Nephron (organoid): ENCODE measurements at regions not wholly inside any gene's neighbourhood (a gene's known extent, or its start where the extent isn't known, plus 50 kb on each side); places are given as distances from the start of the nearest gene placed in this dataset.

Source experiments
- H3K27ac Mint-ChIP-seq, 3 experiments: 2 replicates each; pipeline ENCODE4 v1.8.0; 2020; ENCODE audit warnings: mixed read lengths in 3 of 3, mild to moderate bottlenecking in 2 of 3, moderate library complexity in 1 of 3
- H3K27me3 Mint-ChIP-seq: 2 replicates; pipeline ENCODE4 v1.8.0; 2021; ENCODE audit warnings: low read depth, mild to moderate bottlenecking, moderate library complexity, mixed read lengths
- H3K36me3 Mint-ChIP-seq: 2 replicates; pipeline ENCODE4 v1.8.0; 2020; ENCODE audit warnings: low read depth, mixed read lengths
- H3K4me1 Mint-ChIP-seq: 2 replicates; pipeline ENCODE4 v1.8.0; 2020; ENCODE audit warnings: mixed read lengths
- H3K4me3 Mint-ChIP-seq, 3 experiments: 2 replicates each; pipeline ENCODE4 v1.8.0; 2020; ENCODE audit warnings: mild to moderate bottlenecking in 3 of 3, mixed read lengths in 3 of 3, moderate library complexity in 2 of 3
- H3K9me3 Mint-ChIP-seq: 2 replicates; pipeline ENCODE4 v1.8.0; 2020; ENCODE audit warnings: mixed read lengths
- TF ChIP-seq, protein P1 (sequence below), 3 experiments: fragments of 200-600 bp; sonication (generic); IDR thresholded peaks; one replicate each; pipeline ENCODE4 v1.5.0; 2021; ENCODE audit warnings: antibody characterized with exemption in 3 of 3; ENCODE audit not compliant: unreplicated experiment in 3 of 3

DNA sequence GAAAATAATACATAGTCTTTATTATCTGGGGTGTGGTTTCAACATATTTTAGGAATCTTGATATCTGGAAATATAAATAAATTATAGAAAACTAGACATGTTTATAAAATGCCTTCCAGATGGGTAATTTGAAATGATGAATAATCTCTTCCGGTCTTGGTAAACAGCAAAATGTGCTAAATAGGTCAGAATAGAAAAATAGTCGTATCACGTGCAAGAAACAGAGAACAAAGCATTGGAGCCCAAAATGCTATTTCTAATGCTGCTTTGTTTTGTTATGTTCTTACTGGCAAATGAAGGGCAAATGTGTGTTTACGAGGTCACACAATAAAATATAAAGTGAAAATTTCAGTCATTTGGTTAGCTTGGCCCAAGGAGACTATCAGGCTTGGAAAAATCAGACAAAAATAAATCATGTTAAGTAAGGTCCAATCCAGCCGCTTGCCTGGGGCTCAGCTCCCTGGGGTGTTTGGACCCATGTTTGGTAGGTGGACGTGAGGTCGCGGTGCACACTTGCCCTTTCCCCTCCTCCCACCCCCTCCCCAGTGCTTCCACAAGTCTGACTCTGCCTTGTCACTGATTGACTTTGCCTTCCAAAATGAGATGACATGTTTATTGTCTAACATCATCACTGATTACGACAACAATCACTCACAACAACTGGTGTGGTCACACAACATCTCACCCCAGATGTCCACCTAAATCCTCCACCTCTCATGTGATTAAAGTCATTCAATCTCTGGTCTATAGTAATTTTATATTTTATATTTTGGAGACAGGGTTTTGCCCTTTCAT is 56.0 kb downstream of the RIN2 start:
- Mint-ChIP-seq H3K27ac (no peak overlapping the region), H3K36me3 (peaks cover 51% of the 10 kb centered on the region), H3K4me3 (no peak overlapping the region), H3K9me3 (peaks cover 3% of the 10 kb centered on the region), H3K27me3 (no peaks in the 10 kb centered on the region), H3K4me1 (peaks cover 19% of the 10 kb centered on the region)
- TF ChIP-seq, protein P1, sequence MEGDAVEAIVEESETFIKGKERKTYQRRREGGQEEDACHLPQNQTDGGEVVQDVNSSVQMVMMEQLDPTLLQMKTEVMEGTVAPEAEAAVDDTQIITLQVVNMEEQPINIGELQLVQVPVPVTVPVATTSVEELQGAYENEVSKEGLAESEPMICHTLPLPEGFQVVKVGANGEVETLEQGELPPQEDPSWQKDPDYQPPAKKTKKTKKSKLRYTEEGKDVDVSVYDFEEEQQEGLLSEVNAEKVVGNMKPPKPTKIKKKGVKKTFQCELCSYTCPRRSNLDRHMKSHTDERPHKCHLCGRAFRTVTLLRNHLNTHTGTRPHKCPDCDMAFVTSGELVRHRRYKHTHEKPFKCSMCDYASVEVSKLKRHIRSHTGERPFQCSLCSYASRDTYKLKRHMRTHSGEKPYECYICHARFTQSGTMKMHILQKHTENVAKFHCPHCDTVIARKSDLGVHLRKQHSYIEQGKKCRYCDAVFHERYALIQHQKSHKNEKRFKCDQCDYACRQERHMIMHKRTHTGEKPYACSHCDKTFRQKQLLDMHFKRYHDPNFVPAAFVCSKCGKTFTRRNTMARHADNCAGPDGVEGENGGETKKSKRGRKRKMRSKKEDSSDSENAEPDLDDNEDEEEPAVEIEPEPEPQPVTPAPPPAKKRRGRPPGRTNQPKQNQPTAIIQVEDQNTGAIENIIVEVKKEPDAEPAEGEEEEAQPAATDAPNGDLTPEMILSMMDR (IDR thresholded peaks at IDR 0.05; ENCODE audit: unreplicated experiment in 3 of 3), result no peak

DNA sequence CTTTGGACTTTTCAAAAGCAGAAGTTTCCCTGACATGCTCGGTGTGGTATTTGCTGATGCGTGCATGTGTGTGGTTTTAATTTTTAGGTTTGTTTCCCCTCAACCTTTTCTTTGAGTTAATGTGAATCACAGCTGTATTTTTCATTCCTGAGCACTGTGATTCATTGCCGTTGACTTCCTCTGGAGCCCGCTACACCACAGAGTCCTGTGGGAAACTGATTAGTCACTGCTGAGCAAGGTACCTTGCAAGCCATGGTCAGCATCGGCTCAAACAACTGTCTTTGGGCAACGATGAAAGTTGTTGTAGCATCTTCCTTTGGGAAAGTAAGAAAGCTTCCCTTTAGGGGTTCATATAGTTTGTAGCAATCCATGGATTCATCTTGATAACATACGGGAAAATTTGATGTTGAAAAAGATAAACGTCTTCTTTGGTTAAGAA is 57.5 kb downstream of the RIN2 start:
- TF ChIP-seq, protein P1 (IDR thresholded peaks at IDR 0.05; ENCODE audit: unreplicated experiment in 3 of 3), result peak in 2 of 3 experiments; percentile 10 to 13
- H3K27ac Mint-ChIP-seq, result peak overlapping the region; percentile 75 to 88 (median 87)
- H3K27me3 Mint-ChIP-seq, result no peaks in the 10 kb centered on the region
- H3K4me1 Mint-ChIP-seq, result peaks cover 19% of the 10 kb centered on the region
- H3K36me3 Mint-ChIP-seq, result peaks cover 47% of the 10 kb centered on the region
- peak overlapping the region in 2 of 3 experiments; percentile 5 to 15 for H3K4me3 Mint-ChIP-seq
- peaks cover 3% of the 10 kb centered on the region for H3K9me3 Mint-ChIP-seq

DNA sequence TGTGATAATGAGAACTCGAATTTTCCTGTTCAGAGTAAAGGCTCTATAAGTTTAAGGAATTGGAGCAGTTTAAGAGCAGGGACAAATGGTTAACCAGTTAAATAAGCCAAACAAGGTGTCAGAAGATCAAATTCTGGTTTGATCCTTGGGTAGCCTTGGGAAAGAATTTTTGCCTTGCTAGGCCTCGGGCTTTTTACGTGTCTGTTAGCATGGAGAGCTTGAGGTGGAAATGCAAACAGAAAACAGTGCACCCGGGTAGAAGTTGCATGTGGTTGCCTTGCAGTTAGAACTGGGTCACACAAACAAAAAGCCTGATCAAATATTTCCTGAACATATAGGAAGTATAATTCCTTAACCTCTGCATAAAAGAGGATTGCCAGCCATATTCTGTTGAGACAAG is 58.3 kb downstream of the RIN2 start:
- peaks cover 46% of the 10 kb centered on the region for H3K36me3 Mint-ChIP-seq
- peaks cover 19% of the 10 kb centered on the region for H3K4me1 Mint-ChIP-seq
- H3K27me3 Mint-ChIP-seq, result no peaks in the 10 kb centered on the region
- H3K4me3 Mint-ChIP-seq, result no peak overlapping the region
- peaks cover 3% of the 10 kb centered on the region for H3K9me3 Mint-ChIP-seq
- H3K27ac Mint-ChIP-seq, result peak overlapping the region in 2 of 3 experiments; percentile 87 to 88
- TF ChIP-seq, protein P1 (IDR thresholded peaks at IDR 0.05; ENCODE audit: unreplicated experiment in 3 of 3), result no peak

DNA sequence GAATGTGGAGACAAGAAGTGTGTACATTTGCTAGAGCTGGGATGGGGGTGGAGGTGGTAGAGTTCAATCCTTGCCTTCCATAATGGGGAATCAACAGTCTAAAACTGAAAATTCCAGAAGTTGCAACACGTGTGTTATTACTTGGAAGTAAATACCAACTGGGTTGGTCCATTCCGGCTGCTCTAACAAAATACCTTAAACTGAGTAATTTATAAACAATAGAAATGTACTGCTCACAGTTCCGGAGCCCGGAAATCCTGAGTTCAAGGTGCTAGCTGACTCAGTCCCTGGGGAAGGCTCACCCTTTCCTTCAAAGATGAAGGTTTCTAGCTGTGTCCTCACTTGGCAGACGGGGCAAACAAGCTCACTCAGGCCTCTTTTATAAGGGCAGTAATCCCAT is 59.0 kb downstream of the RIN2 start:
- Mint-ChIP-seq H3K27ac (no peak overlapping the region), H3K4me3 (no peak overlapping the region), H3K4me1 (peaks cover 20% of the 10 kb centered on the region), H3K36me3 (peaks cover 47% of the 10 kb centered on the region), H3K27me3 (no peaks in the 10 kb centered on the region), H3K9me3 (peaks cover 3% of the 10 kb centered on the region)
- TF ChIP-seq, protein P1 (IDR thresholded peaks at IDR 0.05; ENCODE audit: unreplicated experiment in 3 of 3), result no peak

DNA sequence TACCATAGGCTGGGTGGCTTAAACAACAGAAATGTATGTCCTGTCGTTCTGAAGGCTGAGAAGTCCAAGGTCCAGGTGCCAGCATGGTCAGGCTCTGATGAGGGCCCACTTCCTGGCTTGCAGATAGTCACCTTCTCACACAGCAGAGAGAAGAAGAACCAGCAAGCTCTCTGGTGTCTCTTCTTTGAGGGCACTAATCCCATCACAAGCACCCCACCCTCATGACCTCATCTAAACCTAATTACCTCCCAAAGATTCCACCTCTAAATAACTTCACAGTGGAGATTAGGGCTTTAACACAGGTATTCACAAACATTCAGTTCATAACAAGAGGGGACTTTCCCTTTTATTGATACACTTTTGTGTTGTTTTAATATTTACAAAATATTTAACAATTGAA is 61.1 kb downstream of the RIN2 start:
- no peaks in the 10 kb centered on the region for H3K27me3 Mint-ChIP-seq
- peaks cover 3% of the 10 kb centered on the region for H3K9me3 Mint-ChIP-seq
- peaks cover 47% of the 10 kb centered on the region for H3K36me3 Mint-ChIP-seq
- no peak overlapping the region for H3K4me3 Mint-ChIP-seq
- TF ChIP-seq, protein P1 (IDR thresholded peaks at IDR 0.05; ENCODE audit: unreplicated experiment in 3 of 3), result no peak
- H3K27ac Mint-ChIP-seq, result no peak overlapping the region
- peaks cover 27% of the 10 kb centered on the region for H3K4me1 Mint-ChIP-seq
